Activated naive CD4-positive, alpha-beta T cell treated with anti-CD3 and anti-CD28 coated beads, Interleukin-2, amount 50 U/mL, for 16 hours (primary cell): ENCODE measurements at regions not wholly inside any gene's neighbourhood (a gene's known extent, or its start where the extent isn't known, plus 50 kb on each side); places are given as distances from the start of the nearest gene placed in this dataset.

Experiments used
- DNase-seq: peaks from one replicate; pipeline ENCODE4 v3.0.0-alpha.2; 2020

DNA sequence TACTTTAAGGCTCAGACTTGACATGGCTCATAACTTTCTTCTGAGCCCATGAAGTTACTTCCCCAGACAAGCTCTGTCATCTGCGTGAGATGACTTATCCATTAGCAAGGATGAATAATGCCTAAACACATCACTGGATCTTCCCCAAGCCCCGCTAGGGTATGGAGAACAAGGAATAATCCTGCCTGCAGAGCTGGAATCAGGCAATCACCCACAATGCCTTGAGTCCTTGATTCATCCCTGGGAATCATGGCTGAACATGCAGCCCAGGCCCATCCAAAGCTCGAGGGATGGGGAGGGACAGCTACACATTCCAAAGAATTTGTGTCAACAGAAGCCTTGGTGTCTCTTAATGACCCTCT, 131.7 kb downstream of the PSMG1 start:
- no peak for DNase-seq

DNA sequence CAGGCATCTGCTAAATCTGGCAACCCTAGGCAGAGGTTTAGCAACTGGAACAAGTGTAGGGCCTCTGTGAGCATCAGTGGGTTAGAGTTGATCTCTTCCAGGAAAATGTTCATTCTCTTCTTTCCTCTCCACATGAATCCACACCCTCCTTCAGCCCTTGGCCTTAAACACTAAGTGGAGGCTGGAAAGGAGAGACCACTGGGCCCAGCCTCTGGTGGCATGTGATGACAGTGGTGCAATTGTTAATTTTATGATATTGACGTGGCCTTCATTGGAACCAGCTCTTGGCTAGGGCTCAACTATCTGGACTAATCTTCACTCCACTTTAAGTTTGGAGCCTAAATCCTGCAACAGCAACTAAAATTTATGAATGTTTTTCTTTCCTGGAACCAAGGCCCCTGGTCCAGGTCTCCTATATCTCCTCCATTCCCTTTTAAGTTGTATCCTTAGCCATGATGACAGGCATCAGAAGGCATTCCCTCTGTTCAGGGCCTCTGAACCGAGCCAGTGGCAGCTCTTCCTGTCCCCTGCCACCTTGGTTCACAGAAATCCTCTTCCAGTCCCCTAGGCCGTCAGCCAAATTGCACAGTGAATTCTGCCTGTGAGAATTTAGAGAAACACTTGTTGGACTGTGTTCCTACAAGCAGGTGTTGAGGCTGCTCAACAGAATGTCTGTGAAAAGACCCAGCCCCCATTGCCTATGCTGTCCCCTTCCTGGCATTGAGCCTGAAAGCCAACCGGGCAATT, 132.2 kb downstream of the PSMG1 start:
- DNase-seq: no peak

DNA sequence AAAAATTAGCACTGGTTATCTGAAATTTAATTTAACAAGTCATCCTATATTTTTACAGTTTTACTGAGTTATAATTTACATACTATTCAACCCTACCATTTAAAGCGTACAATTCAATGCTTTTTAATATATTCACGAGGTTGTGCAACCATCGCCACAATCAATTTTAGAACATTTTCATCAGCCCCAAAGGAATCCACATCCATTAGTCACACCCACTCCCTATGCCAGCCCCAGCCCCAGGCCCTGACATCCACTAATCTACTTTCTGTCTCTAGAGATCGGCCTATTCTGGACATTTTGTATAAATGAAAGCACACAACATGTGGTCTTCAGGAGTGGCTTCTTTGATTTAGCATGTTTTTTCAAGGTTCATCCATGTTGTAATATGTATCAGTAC, 134.7 kb downstream of the PSMG1 start:
- no peak for DNase-seq

DNA sequence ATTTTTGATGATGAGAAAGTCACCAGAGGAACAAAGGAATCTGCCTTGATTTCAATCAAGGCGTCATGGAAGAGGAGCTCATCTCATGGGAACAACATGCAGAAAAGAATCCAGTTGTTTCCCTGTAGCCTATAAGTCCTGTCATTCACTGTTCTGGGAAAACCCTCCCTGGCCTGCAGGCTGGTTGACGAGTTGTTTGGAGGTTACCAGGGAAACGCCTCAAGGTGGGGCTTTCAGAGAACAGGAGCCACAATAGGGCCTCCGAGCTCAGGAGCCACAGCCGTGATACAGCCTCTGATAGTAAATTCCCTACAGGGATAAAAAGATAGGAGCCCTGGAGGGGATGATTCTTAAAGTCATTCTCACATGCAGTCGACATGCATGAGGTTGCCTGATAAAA, 135.2 kb downstream of the PSMG1 start:
- no peak for DNase-seq

DNA sequence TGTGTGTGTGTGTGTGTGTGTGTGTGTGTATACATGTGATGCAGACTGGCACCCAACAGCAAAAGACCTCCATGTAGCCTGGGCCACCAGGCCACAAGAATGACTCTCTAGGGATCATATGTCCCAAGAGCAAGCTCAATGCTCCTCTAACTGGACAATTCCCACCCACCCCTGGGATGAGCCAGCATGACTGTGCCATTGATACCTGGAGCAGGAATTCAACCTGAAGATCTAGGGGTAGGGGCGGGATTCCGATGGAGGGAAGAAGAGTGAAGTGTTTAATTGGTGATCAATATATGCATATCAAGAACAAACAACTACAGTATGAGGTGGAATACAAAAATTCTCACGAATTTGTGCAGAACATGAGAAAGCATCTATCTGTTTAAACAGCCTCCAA, 136.2 kb downstream of the PSMG1 start:
- no peak for DNase-seq

DNA sequence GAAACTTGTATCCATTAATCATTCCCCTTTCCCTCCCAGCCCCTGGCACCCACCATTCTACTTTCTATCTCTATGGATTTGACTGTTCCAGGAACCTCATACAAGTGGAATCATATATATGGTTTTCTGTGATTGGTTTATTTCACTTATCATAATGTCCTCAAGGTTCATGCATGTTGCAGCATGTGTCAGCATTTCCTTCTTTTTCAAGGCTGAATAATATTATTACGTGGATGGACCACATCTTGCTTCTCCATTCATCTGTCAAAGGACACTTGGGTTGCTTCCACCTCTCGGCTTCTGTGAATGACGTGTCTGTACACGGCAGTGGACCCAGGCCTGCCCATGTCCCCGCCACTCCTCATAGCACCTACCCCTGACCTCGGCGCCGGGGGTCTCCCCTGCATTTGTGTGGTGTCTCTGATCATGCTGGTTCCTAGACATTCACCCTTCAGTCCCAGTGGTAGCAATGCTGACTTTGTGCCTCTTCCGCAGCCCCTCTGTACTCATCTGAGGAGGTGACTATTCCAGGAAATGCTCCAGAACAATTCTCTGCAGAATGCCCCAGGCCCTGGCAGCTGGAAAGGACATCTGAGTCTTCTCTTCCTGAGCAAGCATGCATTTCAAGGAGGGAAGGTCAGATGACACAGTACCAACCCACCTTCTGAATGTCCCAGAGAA, 136.9 kb downstream of the PSMG1 start:
- DNase-seq: no peak

DNA sequence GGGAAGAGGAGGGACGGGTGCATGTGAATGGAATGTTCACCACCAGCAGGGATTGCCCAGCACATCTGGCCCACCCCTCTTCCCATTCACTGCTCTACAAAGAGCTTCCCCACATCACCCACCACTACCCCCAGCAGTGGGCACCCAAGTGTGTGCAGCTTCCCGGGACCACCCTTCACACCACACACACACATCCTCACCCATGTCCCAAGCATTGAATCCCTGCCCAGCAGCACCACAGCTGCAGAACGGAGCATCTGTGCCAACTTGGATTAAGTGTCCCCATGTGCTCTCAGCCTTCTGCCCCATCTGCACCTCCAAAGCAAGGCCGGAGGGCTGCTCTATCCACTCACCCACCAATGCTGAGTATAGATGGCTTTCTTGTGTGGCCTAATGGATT, 141.4 kb downstream of the PSMG1 start:
- DNase-seq: no peak

DNA sequence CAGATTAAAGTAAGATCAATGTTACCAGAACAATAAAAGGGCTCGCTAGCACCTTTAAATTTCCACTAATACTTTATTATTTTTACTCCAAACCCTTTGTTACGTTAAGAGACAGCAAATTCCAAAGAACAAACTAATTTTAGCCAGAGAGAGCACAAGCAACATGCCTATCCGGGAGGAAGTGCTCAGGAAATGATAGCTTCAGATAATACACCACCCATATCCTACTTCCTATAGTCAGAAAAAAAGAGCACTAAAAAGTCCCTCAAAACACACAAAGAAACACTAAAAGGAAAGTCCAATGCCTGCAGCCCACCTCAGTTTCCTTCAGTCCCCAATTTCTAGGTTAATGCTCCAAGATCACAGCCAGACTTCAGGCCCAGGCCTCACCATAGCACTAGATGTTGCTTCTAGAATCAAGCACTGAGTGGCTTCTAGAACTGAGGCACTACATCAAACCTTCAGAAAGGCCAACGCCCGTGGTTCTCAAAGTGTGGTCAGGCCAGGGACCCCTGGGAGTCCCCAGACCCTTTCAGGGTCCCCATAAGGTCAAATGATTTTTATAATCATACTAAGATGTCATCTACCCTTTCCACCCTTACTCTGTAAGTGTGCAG, 142.6 kb downstream of the PSMG1 start:
- no peak for DNase-seq

DNA sequence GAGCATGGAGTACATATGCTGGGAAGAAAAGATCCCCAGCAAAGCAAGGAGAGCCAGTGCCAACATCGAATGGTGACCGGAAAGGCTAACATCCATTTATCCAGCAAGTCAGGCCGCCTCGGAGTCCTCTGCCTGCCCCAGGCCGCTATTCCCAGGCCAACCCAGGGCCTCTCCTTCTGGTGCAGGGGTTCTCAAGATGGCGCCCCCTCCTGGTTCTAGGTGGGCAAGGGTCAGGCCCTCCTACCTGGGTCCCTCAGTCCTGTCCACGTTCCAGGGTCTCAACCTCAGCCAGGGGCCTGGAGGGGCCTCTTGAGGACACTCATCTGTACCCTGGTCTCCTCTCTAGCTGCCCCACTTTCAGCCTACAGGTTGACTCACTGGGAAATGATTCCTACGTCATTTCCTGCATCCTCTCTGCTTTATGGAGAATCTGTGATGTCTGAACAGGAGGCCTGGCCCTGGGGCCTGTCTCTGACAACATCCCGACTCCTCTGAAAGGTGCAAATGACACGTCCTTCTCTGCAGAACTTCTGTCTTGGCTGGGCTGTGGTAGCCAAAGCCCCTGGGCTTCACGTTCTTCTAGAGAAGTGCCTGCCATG, 145.3 kb downstream of the PSMG1 start:
- DNase-seq: no peak

DNA sequence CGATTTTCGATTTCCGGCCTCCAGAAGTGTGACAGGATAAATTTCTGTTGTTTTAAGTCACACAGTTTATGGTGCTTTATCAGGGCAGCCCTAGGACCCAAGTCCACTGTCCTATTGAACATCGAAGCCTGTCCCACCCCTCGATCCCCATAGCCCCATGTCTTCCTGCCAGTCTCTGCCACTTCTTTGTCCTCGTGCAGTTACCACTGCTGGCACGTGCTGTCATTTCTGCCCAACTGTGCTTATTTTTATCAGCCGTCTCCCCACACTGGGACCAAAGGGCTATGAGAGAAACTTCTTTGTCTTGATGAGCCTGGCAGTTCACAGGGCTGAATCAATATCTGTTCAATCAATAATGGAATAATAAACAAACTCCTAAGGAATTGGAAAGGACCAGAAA, 146.7 kb downstream of the PSMG1 start:
- DNase-seq: no peak

DNA sequence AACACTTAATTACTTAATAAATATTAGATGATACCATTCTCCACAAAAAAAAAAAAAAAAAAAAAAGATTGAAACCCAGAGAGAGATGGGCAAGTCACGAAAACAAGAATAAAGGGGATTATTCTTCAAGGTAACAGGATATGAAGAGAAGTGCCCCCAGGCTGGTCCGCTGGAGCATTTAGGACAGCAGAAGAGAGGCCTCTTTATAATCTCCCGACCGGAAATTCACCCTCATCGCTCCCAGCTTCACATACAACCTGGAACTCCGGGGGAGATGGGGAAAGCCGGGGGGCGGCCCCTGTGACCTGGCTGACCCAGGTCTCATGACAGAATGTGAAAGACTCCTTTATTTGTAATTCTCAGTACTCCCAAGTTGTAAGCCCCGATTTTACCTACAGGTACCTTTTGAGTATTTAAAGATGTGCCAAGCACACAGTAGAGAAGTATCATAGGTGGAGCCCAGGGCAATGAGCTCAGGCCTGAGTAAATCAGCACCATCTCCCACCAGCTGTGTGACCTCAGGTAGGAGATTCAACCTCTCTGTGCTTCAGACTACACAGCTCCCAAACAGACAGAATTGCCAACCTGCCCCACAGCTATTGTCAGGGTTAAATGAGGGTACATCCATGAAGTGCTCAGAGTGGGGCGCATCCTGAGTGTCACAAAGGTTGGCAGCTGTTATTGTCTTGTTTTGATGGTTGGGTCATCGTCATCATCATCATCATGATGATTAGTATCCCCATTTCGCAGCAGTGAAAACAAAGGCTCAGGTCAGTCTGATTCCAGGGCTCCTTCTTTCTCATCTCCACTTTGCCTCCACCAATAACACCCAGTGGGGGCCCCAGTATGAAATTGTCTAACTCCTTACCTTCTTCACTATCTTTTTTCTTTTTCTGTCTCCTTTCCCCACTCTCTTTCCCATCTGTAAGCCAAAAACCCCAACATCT, 148.4 kb downstream of the PSMG1 start:
- DNase-seq: no peak

DNA sequence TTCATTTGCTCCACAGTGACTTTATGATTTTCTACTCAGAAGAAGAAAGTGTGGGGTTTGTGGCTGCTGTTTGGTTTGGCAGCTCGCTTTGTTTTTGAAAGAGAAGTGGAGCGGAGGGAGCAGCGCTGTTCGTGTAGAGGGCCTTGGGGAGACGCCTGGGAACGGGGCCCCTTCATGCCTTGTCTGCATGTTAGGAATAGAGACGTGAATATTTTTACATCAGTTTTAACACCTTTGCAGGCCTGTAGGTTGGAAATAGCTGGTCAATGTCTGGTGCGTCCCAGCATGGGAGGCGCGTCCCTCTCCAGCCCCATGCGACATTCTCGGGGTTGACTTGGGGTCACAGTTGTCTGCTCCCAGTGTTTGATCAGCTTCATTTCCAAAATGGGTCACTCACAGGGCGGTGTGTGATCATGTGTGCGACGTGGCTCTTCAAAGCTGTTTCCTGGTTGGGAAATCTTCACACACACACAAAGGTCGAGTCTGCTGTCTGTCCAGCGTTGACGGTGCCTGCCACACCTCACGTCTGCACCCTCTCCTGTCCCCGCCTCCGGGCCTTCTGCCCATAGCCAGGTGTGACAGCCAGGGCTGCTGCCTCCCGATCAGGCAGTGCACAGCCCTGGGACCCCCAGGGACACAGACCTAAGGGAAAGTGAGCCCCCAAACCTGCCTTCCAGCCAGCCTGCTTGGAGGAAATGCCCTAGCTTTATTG, 149.2 kb downstream of the PSMG1 start:
- no peak for DNase-seq

DNA sequence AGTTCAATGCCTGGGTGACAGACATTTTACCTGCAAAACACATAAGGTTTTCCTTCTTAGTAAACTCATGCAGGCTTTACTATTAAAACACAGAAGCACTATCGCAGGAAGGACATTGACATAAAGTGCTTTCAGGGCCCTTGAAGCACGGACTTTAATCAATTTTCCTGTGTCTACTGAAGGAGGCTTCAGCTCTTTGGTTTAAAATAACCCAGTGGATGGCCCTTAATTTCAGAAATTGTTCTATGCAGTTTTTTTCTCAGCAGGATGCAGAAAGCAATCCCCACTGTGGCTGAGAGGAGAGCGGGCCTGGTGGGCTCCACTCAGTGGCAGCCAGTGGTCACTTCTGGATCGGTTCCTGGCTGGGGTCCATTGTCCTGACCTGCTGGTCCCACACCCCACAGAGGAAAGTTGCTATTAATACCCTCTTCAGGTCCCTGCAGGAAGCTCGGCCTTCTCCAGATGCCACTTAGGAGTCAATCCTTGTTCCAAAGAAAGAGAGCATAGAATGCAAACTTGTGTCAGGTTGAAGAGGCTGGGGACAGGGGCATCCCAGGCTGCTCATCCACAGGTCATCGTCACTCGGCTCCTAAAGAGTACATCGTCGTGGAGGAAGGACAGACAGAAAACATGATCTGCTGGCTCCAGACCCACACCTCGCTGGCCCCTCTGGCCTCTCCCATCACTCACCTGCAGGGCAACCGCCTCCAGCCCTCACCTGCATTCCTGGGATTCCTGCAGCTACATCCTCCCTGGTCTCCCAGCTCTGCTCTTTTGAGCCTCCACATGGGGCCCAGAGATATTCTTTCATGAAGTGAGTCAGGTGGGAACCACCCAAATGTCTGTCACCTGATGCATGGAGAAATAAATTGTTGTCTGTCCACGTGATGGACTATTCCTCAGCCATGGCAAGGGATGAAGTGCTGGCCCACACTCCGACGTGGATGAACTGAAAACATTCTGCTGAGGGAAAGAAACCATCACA, 153.1 kb downstream of the PSMG1 start:
- no peak for DNase-seq

DNA sequence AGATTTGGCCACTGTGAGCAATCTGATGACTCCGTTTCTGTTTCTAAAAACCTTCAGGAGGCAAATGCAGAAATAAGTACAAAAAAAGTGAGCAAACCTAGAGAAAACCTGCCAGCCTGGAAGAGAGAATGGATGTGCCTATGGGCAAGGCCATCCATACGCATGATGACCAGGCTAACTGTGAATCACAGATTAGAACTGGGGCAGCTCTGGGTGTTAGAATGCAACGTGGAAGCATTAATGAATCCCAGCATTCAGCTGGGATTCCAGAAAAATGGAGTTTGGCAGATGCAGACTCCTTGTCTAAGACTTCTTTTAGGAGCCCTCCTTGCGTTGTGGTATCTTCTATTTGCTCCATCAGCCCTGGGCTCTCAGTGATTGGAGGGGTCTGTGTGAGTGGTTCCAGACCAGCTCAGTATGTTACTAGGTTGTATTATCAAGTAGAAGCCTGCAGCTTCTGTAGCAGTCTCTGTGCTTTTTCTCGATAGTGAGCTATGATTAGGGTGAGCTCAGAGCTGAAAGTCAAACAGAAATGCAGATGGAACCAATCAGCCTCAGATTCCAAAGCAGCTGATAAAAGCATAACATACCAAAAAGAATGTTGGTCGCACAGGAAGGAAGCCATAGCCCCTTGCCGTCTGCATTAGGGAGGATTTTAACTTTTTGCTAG, 154.0 kb downstream of the PSMG1 start:
- no peak for DNase-seq

DNA sequence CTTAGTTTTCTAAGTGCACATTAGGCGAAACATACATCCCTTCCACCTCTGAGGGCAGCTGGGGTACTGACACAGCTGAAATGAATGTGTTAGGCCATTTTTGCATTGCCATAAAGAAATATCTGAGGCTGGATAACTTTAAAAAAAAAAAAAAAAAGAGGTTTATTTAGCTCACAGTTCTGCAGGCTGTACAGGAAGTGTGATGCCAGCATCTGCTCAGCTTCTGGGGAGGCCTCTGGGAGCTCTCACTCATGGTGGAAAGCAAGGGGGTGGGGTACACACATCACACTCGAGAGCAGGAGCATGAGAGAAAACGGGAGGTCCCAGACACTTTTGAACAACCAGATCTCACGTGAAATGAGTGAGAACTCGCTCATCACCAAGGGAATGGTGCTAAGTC, 158.1 kb downstream of the PSMG1 start:
- DNase-seq: no peak

DNA sequence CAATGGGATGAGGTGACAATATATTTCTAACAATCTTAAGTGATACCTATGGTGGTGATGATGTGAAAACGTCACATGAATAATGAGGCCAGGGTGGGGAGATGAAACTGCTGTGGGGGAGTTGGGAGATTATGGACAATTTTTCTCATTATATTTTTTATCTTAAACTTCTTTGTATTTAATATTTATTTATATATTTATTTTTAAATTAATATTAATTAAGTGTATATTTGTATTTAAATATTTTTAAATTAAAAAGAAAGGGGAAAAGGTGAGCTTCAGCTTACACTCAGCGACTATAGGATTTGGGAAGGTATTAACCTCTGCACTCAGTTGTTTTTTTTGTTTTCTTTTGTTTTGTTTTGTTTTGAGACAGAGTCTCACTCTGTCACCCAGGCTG, 158.7 kb downstream of the PSMG1 start:
- DNase-seq: no peak

DNA sequence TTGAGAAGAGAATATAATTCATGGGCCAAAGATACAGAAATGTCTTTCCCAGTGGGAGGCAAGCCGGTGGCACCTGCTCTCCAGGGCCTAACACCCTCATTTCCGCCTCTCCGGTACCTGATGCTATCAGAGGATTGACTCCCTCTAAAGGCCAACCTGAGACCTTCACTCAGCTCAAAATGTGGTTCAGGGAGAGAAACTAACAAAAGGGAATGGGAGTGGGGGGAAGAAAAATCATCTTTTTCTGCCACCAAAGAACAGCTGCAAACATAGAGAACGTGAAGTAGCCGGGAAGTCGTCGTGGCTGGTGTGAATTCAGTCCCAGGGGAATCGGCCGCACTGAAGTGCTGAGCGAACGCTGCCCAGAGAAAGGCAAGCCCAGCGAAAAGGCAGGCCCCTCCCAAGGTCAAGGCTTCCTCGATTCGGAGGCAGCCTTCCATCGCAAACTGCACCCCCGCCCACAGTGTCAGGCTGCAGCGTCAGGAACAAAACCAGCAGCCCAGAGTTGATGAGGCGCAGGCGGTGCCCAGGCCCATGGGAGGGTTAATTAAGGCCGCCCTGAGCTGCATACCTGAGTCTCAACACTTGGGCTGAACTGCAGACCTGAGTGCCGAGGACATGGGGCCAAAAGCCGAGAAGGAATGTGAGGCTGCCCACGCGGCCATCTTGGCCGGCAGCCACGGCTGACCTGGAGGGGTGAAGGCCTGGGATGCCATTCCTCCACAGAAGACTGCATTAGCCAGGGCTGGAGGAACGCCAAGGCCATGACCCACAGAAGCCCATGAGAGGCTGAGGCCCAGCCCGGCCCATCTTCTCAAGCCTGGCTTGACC, 160.2 kb downstream of the PSMG1 start:
- no peak for DNase-seq

DNA sequence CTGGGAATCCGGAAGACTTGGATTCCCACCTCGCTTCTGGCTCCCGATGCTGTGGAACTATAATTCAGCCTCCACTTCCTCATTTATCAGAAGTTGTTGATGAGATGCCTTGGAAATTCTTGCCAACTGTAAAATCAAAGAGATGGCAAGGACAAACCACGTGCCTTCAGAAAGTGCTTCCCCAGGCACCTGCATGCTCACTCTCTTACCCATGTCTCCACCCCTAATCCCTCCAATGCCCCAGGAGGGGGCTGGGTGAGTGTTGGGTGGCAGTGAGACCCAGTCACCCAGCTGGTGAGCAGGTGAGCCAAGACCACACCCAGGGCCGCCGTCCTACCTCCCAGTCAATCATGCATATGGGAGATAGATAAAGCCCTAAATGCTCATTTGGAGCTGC, 160.8 kb downstream of the PSMG1 start:
- no peak for DNase-seq

DNA sequence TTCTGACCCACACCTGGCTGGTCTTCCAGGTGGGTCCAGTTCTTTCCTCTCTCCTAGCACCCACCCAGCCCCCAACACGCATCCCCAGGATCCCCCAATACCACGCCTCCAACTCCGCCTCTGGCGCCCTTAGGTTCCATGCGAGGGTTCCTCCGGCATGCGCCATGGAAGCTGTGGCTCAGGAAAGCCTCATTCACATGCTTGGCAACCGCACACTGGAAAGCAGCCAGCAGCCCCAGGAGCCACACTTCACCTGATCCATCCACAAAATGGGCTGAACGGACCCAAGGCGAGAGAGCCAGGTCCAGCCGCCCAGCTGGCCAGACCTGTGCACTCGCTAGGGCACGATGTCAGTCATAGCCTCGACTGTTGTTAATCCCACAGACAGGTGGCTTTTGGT, 161.2 kb downstream of the PSMG1 start:
- no peak for DNase-seq

DNA sequence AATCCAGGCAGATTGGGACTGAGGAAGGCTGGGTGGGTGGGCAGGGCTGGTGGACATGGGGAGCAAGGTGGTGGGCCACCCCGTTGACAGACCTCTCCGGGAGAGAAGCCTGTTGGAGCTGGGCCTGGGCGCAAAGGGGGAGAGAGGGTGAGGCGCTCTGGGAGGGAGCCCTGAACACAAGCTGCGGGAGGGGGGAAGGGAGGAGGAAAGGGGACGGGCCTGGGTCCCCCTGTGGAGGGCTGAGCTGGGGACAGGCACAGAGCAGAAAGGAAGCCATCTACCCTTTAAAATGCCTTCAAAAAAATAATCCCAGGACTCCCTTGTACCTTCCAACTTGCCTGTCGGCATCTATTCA, 161.8 kb downstream of the PSMG1 start:
- no peak for DNase-seq
